ENCODE measurements at regions not wholly inside any gene's neighbourhood (a gene's known extent, or its start where the extent isn't known, plus 50 kb on each side); places are given as distances from the start of the nearest gene placed in this dataset.
"Not testable (repeated sequence)": the region's sequence is repeated elsewhere in the genome, so short reads cannot be mapped to it uniquely, and the experiment has no call there.

DNA sequence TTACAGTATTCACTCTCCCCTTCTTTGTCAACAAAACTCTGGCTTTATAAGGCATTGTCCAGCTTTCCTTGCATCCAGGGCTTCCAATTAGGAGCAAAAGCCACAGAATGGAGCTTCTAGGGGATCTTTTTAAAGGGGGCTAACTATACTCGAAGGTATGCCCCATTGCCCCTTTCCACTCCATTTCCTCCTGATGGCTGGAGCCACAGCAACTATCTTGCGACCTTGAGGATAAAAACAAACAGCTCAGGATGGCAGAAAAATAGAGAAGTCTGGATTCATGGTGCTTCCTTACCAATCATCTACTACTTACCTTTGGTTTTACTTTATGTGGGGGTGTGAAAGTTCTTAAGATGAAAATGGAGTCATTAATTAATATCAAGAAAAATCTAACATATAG is 206.3 kb upstream of the PODXL start:
- DNase-seq = no peak
- no peak for ATAC-seq
- no peak overlapping the region for H3K4me3 Mint-ChIP-seq
- TF ChIP-seq, protein P1, sequence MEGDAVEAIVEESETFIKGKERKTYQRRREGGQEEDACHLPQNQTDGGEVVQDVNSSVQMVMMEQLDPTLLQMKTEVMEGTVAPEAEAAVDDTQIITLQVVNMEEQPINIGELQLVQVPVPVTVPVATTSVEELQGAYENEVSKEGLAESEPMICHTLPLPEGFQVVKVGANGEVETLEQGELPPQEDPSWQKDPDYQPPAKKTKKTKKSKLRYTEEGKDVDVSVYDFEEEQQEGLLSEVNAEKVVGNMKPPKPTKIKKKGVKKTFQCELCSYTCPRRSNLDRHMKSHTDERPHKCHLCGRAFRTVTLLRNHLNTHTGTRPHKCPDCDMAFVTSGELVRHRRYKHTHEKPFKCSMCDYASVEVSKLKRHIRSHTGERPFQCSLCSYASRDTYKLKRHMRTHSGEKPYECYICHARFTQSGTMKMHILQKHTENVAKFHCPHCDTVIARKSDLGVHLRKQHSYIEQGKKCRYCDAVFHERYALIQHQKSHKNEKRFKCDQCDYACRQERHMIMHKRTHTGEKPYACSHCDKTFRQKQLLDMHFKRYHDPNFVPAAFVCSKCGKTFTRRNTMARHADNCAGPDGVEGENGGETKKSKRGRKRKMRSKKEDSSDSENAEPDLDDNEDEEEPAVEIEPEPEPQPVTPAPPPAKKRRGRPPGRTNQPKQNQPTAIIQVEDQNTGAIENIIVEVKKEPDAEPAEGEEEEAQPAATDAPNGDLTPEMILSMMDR (IDR thresholded peaks at IDR 0.05) = no peak
- no peaks in the 10 kb centered on the region for H3K9me3 Mint-ChIP-seq
- no peaks in the 10 kb centered on the region for H3K36me3 Mint-ChIP-seq (ENCODE audit: low read depth)
- intact Hi-C loops (cut with micrococcal nuclease) = no loop called here
- no peaks in the 10 kb centered on the region for H3K4me1 Mint-ChIP-seq (ENCODE audit: low read depth)
- peaks cover 9% of the 10 kb centered on the region for H3K27me3 Mint-ChIP-seq
- POLR2A ChIA-PET = no interaction called here
- CTCF ChIA-PET = no interaction called here
- no peak overlapping the region for H3K27ac Mint-ChIP-seq

DNA sequence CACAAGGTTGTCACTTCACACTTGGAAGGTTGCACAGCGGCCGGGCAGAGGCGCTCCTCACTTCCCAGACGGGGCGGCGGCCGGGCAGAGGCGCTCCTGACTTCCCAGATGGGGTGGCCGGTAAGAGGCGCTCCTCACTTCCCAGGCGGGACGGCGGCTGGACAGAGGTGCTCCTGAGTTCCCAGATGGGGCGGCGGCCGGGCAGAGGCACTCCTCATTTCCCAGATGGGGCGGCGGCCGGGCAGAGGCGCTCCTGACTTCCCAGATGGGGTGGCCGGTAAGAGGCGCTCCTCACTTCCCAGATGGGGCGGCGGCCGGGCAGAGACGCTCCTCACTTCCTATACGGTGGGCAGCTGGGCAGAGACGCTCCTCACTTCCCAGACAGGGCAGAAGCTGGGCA is 199.4 kb upstream of the PODXL start:
- intact Hi-C loops (cut with micrococcal nuclease); ATAC-seq; POLR2A ChIA-PET; H3K4me1 Mint-ChIP-seq (ENCODE audit: low read depth); H3K36me3 Mint-ChIP-seq (ENCODE audit: low read depth); H3K27me3 Mint-ChIP-seq; H3K9me3 Mint-ChIP-seq; H3K4me3 Mint-ChIP-seq; DNase-seq; H3K27ac Mint-ChIP-seq: not testable (repeated sequence)
- CTCF ChIA-PET = interaction anchor here (1.0 kb wide), 1 partner anchor 44 kb away, joined by 3 read pairs; no protein-coding TSS in a partner anchor

DNA sequence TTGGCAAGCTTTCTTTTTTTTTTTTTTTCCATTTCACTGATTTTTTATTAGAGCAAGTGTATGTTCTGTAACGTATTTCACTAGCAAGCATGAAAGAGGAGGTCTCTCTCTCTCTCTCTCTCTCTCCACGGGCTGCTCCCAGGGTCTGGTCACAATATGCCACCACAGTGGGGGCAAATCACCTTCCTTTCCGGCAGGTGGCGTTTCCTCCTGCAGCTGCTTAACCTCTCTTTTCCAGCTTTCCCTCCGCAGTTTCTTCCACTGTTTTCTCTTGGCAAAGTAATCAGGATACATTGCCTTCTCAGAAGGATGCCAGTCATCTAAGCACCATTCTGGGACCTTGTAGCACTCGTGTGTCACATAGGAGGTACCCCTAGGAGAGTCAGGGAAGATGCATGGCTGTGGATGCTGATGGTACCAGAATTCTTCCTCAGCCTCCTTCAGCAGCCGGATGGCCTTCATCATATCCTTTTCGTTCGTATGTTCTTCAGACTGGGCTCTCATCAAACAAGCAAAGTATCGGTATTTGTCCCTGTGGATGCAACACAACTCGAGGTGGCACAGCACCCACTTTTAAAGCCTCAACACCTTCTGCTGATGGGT is 197.3 kb upstream of the PODXL start:
- intact Hi-C loops (cut with micrococcal nuclease) = no loop called here
- Mint-ChIP-seq H3K27me3 (peaks cover 2% of the 10 kb centered on the region), H3K27ac (no peak overlapping the region), H3K9me3 (no peaks in the 10 kb centered on the region), H3K4me1 (ENCODE audit: low read depth) (no peaks in the 10 kb centered on the region), H3K36me3 (ENCODE audit: low read depth) (no peaks in the 10 kb centered on the region), H3K4me3 (no peak overlapping the region)
- POLR2A ChIA-PET = no interaction called here
- DNase-seq (no peak), ATAC-seq (no peak)
- CTCF ChIA-PET = no interaction called here
- TF ChIP-seq, protein P1 (IDR thresholded peaks at IDR 0.05) = no peak

DNA sequence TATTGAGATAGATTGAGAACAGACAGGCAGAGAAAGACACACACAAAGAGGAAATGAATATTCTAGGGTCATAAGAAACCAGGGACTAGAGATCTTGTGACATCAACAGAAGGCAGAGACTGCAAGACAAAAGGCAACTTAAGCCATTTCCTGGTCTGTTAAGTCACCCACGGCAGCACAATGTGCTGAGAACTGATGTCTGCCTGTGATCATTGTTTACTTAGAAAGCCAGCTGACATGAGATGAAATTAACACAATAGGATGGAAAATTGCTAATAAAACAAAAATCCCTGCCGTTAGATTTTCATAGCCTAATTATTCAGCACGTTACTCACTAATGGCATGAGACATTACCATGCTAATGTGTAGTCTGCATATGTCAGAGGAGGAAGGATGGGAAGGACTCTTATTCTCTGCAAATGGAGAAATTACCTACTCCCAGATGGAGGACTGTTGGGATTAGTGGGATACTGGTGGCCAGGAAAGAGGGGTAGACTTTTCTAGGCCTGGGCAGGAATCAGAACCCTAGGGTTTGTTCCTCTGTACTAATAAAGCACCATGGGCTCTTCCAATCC is 191.3 kb upstream of the PODXL start:
- no peak for ATAC-seq
- peaks cover 5% of the 10 kb centered on the region for H3K27me3 Mint-ChIP-seq
- no peak for DNase-seq
- TF ChIP-seq, protein P1 (IDR thresholded peaks at IDR 0.05) = no peak
- intact Hi-C loops (cut with micrococcal nuclease) = no loop called here
- no peak overlapping the region for H3K27ac Mint-ChIP-seq
- ChIA-PET POLR2A (no interaction called here), CTCF (no interaction called here)
- H3K36me3 Mint-ChIP-seq (ENCODE audit: low read depth) = no peaks in the 10 kb centered on the region
- H3K4me3 Mint-ChIP-seq = no peak overlapping the region
- H3K9me3 Mint-ChIP-seq = no peaks in the 10 kb centered on the region
- H3K4me1 Mint-ChIP-seq (ENCODE audit: low read depth) = no peaks in the 10 kb centered on the region

DNA sequence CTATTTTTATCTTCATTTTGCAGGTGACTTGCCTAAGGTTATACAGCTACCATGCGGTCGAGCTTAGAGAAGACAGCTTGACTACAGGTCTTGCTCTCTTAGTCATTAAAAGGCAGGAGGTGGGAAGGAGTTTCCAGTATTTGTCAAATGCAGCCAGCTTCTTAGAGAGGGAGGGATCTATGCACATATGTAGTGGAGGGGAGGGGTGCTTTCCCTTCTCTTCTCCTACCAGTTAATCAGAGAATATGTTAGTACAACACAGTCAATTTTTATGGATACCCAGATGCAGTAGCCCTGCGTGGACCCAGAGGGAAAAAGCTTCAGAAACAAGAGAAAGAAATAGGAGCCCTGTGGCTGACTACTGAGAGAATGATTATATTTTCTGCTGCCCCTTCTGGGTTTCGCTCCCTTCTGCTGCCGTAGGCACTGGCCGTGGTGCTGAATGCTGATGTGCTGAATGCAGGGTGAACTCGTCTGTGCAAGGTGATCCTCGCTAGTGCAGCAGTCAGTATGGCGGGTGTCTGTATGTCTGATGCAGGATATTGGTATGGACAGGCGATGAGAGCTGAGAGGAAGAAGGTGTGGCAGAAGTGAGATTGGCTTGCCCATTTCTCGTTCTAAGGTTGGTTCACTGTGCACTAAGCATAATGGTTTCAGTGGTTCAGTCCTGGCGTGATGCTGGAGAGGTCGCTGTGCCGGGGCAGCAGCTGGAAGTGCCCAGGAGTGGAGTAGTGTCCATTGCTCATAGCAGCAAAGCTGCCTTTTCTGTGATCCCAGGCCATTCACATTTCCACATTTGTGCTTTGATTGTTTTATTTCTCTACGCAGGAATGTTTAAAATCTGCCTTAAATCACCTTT is 189.2 kb upstream of the PODXL start:
- H3K27ac Mint-ChIP-seq = no peak overlapping the region
- H3K4me3 Mint-ChIP-seq = no peak overlapping the region
- TF ChIP-seq, protein P1 (IDR thresholded peaks at IDR 0.05) = no peak
- H3K27me3 Mint-ChIP-seq = peaks cover 7% of the 10 kb centered on the region
- H3K36me3 Mint-ChIP-seq (ENCODE audit: low read depth) = no peaks in the 10 kb centered on the region
- CTCF ChIA-PET = no interaction called here
- DNase-seq (peak; percentile 29), ATAC-seq (no peak)
- H3K9me3 Mint-ChIP-seq = no peaks in the 10 kb centered on the region
- POLR2A ChIA-PET = no interaction called here
- intact Hi-C loops (cut with micrococcal nuclease) = no loop called here
- no peaks in the 10 kb centered on the region for H3K4me1 Mint-ChIP-seq (ENCODE audit: low read depth)

Data from activated CD8-positive, alpha-beta T cell treated with anti-CD3 and anti-CD28 coated beads for 36 hours (primary cell).